ENCODE measurements at regions not wholly inside any gene's neighbourhood (a gene's known extent, or its start where the extent isn't known, plus 50 kb on each side); places are given as distances from the start of the nearest gene placed in this dataset.

DNA sequence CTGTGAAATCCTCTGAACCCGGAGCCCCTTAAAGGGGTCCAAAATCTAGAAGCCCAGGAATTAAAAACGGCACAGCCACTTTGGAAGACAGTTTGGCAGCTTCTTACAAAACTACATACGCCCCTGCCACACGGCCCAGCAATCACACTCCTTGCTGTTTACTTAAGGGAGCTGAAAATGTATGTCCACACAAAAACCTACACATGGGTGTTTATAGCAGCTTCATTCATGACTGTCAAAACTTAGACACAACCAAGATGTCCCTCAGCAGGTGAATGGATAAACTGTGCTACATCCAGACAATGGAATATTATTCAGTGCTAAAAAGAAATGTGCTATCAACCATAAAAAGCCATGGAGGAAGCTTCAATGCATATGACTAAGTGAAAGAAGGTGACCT is 162.5 kb downstream of the NUP210 start (continued):
- TF ChIP-seq, protein P1, sequence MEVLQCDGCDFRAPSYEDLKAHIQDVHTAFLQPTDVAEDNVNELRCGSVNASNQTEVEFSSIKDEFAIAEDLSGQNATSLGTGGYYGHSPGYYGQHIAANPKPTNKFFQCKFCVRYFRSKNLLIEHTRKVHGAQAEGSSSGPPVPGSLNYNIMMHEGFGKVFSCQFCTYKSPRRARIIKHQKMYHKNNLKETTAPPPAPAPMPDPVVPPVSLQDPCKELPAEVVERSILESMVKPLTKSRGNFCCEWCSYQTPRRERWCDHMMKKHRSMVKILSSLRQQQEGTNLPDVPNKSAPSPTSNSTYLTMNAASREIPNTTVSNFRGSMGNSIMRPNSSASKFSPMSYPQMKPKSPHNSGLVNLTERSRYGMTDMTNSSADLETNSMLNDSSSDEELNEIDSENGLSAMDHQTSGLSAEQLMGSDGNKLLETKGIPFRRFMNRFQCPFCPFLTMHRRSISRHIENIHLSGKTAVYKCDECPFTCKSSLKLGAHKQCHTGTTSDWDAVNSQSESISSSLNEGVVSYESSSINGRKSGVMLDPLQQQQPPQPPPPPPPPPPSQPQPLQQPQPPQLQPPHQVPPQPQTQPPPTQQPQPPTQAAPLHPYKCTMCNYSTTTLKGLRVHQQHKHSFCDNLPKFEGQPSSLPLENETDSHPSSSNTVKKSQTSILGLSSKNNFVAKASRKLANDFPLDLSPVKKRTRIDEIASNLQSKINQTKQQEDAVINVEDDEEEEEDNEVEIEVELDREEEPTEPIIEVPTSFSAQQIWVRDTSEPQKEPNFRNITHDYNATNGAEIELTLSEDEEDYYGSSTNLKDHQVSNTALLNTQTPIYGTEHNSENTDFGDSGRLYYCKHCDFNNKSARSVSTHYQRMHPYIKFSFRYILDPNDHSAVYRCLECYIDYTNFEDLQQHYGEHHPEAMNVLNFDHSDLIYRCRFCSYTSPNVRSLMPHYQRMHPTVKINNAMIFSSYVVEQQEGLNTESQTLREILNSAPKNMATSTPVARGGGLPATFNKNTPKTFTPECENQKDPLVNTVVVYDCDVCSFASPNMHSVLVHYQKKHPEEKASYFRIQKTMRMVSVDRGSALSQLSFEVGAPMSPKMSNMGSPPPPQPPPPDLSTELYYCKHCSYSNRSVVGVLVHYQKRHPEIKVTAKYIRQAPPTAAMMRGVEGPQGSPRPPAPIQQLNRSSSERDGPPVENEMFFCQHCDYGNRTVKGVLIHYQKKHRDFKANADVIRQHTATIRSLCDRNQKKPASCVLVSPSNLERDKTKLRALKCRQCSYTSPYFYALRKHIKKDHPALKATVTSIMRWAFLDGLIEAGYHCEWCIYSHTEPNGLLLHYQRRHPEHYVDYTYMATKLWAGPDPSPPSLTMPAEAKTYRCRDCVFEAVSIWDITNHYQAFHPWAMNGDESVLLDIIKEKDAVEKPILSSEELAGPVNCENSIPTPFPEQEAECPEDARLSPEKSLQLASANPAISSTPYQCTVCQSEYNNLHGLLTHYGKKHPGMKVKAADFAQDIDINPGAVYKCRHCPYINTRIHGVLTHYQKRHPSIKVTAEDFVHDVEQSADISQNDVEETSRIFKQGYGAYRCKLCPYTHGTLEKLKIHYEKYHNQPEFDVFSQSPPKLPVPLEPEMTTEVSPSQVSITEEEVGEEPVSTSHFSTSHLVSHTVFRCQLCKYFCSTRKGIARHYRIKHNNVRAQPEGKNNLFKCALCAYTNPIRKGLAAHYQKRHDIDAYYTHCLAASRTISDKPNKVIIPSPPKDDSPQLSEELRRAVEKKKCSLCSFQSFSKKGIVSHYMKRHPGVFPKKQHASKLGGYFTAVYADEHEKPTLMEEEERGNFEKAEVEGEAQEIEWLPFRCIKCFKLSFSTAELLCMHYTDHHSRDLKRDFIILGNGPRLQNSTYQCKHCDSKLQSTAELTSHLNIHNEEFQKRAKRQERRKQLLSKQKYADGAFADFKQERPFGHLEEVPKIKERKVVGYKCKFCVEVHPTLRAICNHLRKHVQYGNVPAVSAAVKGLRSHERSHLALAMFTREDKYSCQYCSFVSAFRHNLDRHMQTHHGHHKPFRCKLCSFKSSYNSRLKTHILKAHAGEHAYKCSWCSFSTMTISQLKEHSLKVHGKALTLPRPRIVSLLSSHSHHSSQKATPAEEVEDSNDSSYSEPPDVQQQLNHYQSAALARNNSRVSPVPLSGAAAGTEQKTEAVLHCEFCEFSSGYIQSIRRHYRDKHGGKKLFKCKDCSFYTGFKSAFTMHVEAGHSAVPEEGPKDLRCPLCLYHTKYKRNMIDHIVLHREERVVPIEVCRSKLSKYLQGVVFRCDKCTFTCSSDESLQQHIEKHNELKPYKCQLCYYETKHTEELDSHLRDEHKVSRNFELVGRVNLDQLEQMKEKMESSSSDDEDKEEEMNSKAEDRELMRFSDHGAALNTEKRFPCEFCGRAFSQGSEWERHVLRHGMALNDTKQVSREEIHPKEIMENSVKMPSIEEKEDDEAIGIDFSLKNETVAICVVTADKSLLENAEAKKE (CRISPR knock-in tag; IDR thresholded peaks at IDR 0.05): no peak
- TF ChIP-seq JUNB (IDR thresholded peaks at IDR 0.05; ENCODE audit: unreplicated experiment) (no peak), ZNF331 (CRISPR knock-in tag; IDR thresholded peaks at IDR 0.05; ENCODE audit: low read depth) (no peak)

DNA sequence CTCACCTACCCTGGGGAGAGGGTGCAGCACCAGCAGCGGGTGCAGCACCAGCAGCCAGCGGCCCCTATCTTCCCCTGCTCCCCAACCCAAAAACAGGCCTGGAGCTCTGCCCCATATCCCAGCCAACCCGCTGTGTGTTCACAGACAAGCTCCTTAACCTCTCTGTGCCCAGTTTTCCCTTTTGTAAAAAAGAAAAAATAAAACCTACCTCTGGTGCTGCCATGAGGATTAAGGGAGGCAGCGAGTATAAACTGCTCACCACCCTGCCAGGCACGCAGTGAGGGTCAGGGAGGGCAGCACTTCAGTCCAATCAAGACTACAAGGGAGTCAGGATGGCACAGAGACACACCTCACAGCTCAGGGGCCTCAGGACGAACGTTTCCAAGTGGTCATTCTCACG is 163.3 kb downstream of the NUP210 start:
- H3K79me2 ChIP-seq (replicated peaks; ENCODE audit: insufficient read depth): no peaks in the 10 kb centered on the region
- H3K27me3 Mint-ChIP-seq (ENCODE audit: insufficient read depth, low read depth, poor library complexity): peaks cover 3% of the 10 kb centered on the region
- H3K27ac Mint-ChIP-seq: no peak overlapping the region
- H3K4me1 Mint-ChIP-seq: peaks cover 18% of the 10 kb centered on the region
- no peak overlapping the region for H3K4me3 Mint-ChIP-seq
- DNase-seq (ENCODE audit: low spot score): no peak
- no peaks in the 10 kb centered on the region for H3K9me2 ChIP-seq (ENCODE audit: insufficient read depth)
- no peaks in the 10 kb centered on the region for H3K27me3 ChIP-seq (ENCODE audit: insufficient read depth)
- H3K4me1 ChIP-seq (ENCODE audit: insufficient read depth): no peaks in the 10 kb centered on the region
- H4K20me1 ChIP-seq (replicated peaks; ENCODE audit: insufficient read depth): no peaks in the 10 kb centered on the region; the same call in 1 of the 2 replicates
- no peak overlapping the region for H3K4me3 ChIP-seq
- no peaks in the 10 kb centered on the region for H3K9me3 Mint-ChIP-seq
- no peak overlapping the region for H2AFZ ChIP-seq
- no peaks in the 10 kb centered on the region for H3F3A ChIP-seq (replicated peaks; ENCODE audit: low read depth)
- H3K4me2 ChIP-seq: no peak overlapping the region
- no peaks in the 10 kb centered on the region for H3K36me3 ChIP-seq (ENCODE audit: insufficient read depth)
- H3K36me3 Mint-ChIP-seq (ENCODE audit: low read depth): no peaks in the 10 kb centered on the region
- H3K27ac ChIP-seq (ENCODE audit: low read depth): no peak overlapping the region
- ATAC-seq: no peak
- TF ChIP-seq, protein P2, sequence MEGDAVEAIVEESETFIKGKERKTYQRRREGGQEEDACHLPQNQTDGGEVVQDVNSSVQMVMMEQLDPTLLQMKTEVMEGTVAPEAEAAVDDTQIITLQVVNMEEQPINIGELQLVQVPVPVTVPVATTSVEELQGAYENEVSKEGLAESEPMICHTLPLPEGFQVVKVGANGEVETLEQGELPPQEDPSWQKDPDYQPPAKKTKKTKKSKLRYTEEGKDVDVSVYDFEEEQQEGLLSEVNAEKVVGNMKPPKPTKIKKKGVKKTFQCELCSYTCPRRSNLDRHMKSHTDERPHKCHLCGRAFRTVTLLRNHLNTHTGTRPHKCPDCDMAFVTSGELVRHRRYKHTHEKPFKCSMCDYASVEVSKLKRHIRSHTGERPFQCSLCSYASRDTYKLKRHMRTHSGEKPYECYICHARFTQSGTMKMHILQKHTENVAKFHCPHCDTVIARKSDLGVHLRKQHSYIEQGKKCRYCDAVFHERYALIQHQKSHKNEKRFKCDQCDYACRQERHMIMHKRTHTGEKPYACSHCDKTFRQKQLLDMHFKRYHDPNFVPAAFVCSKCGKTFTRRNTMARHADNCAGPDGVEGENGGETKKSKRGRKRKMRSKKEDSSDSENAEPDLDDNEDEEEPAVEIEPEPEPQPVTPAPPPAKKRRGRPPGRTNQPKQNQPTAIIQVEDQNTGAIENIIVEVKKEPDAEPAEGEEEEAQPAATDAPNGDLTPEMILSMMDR (conservative IDR thresholded peaks at IDR 0.05; ENCODE audit: low read depth in 2 of 2): no peak
- no peak for TF ChIP-seq CREB1 (CRISPR knock-in tag; IDR thresholded peaks at IDR 0.05; ENCODE audit: low read depth)
- TF ChIP-seq ZNF114 (CRISPR knock-in tag; IDR thresholded peaks at IDR 0.05): no peak
- no peak for TF ChIP-seq POLR2AphosphoS5 (IDR thresholded peaks at IDR 0.05; ENCODE audit: low read depth)
- TF ChIP-seq, protein P3, sequence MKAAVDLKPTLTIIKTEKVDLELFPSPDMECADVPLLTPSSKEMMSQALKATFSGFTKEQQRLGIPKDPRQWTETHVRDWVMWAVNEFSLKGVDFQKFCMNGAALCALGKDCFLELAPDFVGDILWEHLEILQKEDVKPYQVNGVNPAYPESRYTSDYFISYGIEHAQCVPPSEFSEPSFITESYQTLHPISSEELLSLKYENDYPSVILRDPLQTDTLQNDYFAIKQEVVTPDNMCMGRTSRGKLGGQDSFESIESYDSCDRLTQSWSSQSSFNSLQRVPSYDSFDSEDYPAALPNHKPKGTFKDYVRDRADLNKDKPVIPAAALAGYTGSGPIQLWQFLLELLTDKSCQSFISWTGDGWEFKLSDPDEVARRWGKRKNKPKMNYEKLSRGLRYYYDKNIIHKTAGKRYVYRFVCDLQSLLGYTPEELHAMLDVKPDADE (IDR thresholded peaks at IDR 0.05): no peak
- no peak for TF ChIP-seq NANOG (IDR thresholded peaks at IDR 0.05; ENCODE audit: borderline replicate concordance)
